ENCODE measurements at regions not wholly inside any gene's neighbourhood (a gene's known extent, or its start where the extent isn't known, plus 50 kb on each side); places are given as distances from the start of the nearest gene placed in this dataset.
"Not testable (repeated sequence)": the region's sequence is repeated elsewhere in the genome, so short reads cannot be mapped to it uniquely, and the experiment has no call there.

DNA sequence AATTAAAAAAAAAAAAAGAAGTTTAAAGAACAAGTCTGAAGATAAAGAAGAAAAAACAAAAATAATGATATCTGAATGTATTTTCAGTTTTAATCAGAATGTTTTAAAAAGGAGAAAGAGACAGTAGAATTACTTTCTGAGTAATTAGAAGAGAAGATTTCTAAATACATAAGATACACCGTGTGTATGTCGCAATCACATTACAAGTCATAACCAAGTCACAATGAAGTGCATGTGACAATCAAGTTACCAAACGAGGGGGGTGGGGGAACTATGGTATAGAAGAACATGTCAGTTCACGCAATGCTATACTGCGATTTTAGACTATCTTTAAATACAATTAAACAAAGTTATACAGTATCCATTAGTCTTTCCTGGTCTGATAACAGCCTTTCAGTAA lies 1464.1 kb upstream of the FLRT2 start:
- DNase-seq, result no peak

- DNase-seq, result no peak
These were observed 1461.7 kb upstream of the FLRT2 start for GRCh38 chr14:84068288-84068687.

DNA sequence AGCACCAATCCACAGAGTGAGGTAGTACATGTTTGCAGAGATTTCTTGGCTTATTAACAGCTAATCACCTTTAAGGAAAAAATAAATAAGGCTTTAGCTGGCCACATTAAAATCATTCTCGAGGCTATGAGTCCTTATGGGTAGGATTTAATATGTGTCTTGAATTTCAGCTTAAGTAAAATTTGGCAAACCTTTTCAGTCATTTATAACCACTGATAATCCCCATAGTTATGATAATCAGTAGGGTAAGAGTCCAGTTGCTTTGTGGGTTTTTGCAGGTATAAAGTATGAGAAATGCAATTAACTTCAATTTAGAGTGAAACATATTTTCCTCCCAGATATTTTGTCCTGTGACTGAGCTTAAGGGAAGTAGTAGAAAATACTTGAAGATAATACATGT lies 1458.9 kb upstream of the FLRT2 start:
- DNase-seq, result no peak

DNA sequence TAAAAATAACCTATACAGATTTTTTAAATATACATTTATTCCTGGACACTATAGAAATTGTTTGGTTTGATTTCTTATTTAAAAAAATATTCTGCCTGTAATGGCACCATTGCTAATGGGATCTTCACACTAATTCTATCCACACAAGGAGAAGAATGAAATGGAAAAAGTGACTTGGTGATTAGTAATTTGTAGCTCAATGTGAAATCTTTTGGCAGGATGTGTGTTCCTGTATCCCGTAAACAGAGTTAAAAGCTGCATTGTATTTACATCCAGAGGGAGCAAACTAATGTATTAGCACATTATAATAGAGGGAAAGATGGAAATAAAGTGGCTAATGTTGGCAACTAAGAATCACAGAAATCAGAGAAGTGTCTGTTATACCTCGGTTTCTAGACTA lies 1455.3 kb upstream of the FLRT2 start:
- DNase-seq, result no peak

DNA sequence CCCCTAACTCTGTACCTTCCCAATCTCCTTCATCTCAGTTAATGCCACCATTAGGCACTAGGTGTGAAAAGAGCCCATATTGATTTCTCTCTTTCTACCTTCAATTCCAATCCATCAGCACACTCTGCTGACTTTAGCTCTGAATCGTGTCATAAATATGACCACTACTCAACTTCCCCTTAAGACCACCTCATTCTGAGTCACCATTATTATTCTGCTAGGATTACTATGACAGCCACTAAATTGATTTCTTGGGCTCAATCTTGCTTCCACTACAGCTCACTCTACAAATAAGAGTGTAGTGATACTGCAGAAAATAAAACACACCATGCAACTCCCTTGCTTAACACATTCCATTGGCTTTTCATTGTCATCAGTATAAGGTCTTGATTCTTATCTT lies 1449.0 kb upstream of the FLRT2 start:
- no peak for DNase-seq

DNA sequence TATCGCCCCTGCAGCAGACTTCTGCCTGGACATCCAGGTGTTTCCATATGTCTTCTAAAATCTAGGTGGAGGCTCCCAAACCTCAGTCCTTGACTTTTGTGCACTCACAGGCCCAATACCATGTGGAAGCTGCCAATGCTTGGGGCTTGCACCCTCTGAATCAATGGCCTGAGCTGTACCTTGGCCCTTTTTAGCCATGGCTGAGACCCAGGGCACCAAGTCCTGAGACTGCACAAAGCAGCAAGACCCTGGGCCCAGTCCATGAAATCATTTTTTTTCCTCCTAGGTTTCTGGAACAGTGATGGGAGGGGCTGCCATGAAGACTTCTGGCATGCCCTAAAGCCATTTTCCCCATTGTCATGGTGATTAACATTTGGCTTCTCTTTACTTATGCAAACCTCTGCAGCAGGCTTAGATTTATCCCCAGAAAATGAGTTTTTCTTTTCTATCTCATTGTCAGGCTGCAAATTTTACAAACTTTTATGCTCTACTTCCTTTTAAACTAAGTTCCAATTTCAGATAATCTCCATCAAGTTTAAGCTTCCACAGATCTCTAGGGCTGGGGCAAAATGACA lies 1445.8 kb upstream of the FLRT2 start:
- no peak for DNase-seq

GRCh38 chr14:84085493-84085892 lies 1444.5 kb upstream of the FLRT2 start:
- no peak for DNase-seq

GRCh38 chr14:84086714-84087113 lies 1443.2 kb upstream of the FLRT2 start:
- no peak for DNase-seq

- DNase-seq, result no peak
These were observed 1441.9 kb upstream of the FLRT2 start for GRCh38 chr14:84087986-84088531.

GRCh38 chr14:84090837-84091236 lies 1439.1 kb upstream of the FLRT2 start:
- DNase-seq, result no peak

DNA sequence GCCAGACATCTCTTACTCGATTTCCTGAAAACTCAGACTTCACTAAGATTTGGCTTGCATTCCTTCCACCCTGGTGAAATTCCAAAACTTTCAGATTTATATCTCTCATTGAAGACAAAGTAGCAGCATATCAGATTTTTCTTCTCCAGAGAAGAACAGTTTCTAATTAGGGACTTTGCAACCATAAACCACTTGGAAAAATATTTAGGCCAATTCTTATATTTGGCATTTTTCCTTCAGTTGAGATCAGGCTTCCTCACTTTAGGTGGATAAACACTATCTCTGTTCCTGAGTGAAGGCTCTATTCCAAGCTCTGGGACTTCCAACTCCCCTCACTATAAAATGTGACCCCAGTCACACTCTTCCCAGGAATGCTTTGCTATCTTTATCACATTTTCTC lies 1434.3 kb upstream of the FLRT2 start:
- DNase-seq, result no peak

DNA sequence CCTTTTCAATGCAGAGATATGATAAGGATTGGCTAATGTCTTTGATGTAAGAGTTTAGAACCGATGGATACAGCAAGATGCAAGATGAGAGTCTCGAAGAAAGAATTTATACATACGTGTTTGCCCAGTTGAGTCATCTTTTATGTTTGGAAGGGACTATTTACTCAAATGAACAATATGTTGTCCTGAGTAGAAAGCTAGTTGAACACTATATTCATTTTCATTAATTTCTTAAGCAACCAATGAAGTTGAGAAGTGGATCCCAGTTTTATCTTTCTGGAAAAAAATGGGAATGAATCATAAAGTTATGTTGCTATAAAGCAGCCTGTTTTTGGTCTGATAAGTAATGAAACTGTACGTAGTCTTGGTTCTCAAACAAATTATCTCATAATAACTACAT lies 1431.7 kb upstream of the FLRT2 start:
- DNase-seq, result no peak

- not testable (repeated sequence) for DNase-seq
These were observed 1430.4 kb upstream of the FLRT2 start for GRCh38 chr14:84099560-84099959.

DNA sequence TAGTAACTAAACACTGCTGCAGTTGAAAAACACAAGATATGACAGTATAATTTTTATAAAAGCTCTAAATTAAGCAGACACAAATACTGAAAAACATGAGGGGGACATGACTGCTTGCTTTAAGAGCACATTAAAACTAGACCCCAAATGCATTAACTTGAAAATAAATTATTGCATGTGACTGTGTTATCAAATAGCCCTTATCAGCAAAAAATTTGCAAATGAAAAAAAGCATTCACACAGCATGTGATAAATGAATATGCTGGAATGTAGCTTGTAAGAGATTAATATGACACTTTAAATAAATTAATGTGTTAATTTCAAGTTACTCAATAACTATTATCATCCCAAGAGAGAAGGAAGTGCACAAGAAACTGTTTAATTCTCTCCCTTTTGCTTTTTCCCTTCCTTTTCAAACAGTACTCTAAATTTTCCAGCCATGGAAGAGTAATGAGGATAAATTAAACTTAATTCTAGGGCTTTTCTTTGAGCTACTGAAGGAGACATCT lies 1422.1 kb upstream of the FLRT2 start:
- no peak for DNase-seq

GRCh38 chr14:84108746-84109457 lies 1421.0 kb upstream of the FLRT2 start:
- DNase-seq, result no peak

DNA sequence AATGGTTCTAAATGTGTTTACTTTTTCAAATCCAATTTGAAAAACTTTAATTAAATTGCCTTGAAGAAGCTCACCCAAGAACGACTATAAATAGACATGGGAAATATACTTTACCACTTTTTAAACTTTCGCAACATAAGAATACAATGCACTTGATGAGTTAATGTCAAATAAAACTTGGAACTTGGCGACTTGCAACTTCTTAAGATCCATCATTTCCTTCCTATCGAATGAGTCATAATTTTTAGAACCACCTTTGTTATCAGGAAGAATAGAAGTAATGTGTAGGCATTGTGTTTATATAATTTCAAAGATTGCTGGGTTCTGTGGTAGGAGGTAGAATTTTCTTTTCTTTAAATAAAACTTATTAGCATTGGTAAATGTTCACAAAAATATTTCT lies 1417.4 kb upstream of the FLRT2 start:
- no peak for DNase-seq

DNA sequence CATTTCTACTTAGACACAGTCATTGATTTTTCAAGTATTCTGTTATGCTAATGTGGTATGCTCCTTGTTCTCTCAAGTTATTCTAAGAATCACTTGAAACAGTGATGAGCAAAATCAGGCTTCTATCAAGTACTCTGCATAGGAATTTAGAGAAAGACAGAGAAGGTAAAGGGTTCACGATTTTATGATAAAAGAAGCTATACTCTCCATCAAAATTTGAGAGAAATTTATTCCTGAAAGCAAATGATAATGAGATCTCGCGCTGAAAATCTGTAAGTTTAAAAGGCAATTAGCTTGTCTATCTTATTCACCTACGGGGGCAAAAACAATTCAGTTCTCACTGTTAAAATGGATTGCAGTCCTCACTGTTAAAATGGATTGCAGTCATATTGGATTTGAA lies 1404.3 kb upstream of the FLRT2 start:
- DNase-seq, result no peak

DNA sequence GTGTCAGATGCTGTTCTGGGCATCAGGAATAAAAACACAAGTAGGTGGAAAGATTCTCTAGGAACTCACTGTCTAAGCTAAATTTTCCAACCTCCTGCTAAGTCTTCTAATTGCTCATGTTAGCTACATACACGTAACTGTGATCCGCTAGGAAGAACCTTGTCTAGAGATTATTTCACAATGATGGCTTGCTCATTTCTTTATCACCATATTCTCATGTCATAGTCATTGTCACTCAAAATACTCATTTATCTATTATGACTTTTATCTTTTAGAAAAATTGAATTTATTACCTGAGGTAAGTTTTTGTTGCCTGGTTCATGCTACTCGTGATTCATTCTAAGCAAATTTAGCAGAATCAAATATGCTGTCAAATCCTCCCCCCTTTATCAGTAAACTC lies 1402.4 kb upstream of the FLRT2 start:
- DNase-seq, result no peak

DNA sequence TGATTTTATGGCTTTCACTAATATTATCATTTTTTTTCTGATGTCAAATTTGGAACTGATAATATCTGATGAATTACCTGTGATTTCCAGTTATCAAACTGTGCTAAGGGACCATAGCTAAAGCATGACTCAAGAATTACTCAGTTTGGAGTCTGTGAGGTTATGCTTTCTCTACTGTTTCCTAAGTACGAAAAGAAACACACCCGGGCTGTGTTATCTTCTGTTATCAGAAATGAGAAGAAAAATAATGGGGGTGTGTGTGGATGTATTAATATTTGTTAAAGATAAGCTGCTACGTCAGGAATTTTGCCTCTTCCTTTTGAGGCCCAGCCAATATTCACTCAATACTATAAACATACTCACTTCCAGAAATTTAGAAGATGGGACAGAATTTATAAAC lies 1401.9 kb upstream of the FLRT2 start:
- no peak for DNase-seq

DNA sequence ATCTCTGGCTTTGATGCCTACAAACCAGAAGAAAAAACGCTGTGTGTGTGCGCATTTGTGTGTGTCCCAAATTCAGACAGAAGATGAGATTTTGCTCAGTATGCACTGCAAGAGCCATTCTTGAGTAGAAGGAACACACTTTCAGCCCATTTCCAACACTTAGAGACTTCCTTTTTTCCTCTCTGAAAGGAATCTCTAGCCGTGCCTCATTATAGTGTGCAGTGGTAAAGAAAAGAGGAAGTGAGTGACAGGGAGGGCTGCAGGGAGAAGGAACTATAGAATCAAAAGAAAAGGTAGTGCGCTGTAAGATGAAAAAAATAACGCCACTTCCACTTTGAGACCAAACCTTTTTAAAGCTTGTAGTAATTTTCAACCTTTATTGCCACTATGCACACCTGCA lies 1400.9 kb upstream of the FLRT2 start:
- no peak for DNase-seq

DNA sequence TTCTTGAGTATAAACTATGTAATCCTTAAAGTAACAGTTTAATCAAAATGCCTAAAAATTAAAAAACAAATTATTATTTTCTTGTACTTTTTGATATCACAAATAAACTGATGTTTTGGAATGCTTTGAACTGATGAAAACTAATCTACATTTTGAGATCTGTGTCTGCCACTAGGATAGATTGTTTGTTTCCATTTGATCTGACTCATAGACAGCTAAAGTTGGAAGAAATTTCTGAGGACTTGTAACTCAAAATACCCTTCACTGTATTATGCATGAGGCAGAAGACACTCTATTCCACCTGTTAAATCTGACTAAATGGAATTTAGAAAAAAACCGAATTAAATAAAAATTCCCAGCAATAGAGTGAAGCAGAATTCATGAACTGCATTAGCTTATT lies 1400.0 kb upstream of the FLRT2 start:
- no peak for DNase-seq

GRCh38 chr14:84131924-84132323 lies 1398.0 kb upstream of the FLRT2 start:
- DNase-seq, result no peak

DNA sequence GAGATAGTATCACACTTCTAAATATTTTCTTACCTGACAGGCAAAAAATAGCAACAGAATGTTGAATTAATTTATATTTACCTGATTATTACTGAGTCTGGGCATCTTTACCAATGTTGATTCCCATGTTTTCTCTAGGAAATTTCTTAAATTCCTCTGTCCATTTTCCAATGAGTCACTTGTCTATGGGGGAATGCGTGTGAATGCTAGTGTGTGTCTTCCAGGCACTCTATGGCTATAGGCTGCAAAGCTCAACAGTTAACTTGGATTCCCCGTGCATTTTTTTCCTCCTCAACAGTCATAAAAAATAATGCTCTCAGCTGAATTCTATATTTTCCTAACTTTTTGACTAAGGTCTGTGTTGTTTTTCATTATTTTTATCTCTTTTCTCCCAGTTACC lies 1385.8 kb upstream of the FLRT2 start:
- DNase-seq, result no peak

- no peak for DNase-seq
These were observed 1377.5 kb upstream of the FLRT2 start for GRCh38 chr14:84152452-84152851.

GRCh38 chr14:84162633-84163032 lies 1367.3 kb upstream of the FLRT2 start:
- DNase-seq, result no peak
